IPS DF 4.7 (cell line): ENCODE measurements at regions not wholly inside any gene's neighbourhood (a gene's known extent, or its start where the extent isn't known, plus 50 kb on each side); places are given as distances from the start of the nearest gene placed in this dataset.

Experiments used
- DNase-seq: peaks from one replicate; pipeline ENCODE4 v3.0.0-alpha.2; 2013; ENCODE audit warnings: low spot score; ENCODE audit errors: extremely low read depth

- DNase-seq, result no peak
These were observed 1457.0 kb downstream of the BRD1 start for GRCh38 chr22:48370508-48371325.

- DNase-seq, result no peak
These were observed 1457.7 kb downstream of the BRD1 start for GRCh38 chr22:48369789-48370507.

GRCh38 chr22:48368975-48369525 is 1458.6 kb downstream of the BRD1 start:
- no peak for DNase-seq

GRCh38 chr22:48367731-48368130 is 1459.9 kb downstream of the BRD1 start:
- DNase-seq, result no peak

GRCh38 chr22:48366591-48366990 is 1461.1 kb downstream of the BRD1 start:
- DNase-seq, result no peak

- DNase-seq, result no peak
These were observed 1461.6 kb downstream of the BRD1 start for GRCh38 chr22:48366056-48366455.

- no peak for DNase-seq
These were observed 1462.3 kb downstream of the BRD1 start for GRCh38 chr22:48365386-48365785.

- no peak for DNase-seq
These were observed 1464.8 kb downstream of the BRD1 start for GRCh38 chr22:48362721-48363404.

GRCh38 chr22:48361099-48361639 is 1466.5 kb downstream of the BRD1 start:
- no peak for DNase-seq

- no peak for DNase-seq
These were observed 1468.1 kb downstream of the BRD1 start for GRCh38 chr22:48359613-48359965.

GRCh38 chr22:48358886-48359612 is 1468.6 kb downstream of the BRD1 start:
- DNase-seq, result no peak

- no peak for DNase-seq
These were observed 1469.7 kb downstream of the BRD1 start for GRCh38 chr22:48357961-48358360.

- no peak for DNase-seq
These were observed 1470.5 kb downstream of the BRD1 start for GRCh38 chr22:48357196-48357595.

GRCh38 chr22:48356731-48357130 is 1470.9 kb downstream of the BRD1 start:
- no peak for DNase-seq

GRCh38 chr22:48354096-48354495 is 1473.6 kb downstream of the BRD1 start:
- DNase-seq, result no peak

GRCh38 chr22:48353116-48353947 is 1474.3 kb downstream of the BRD1 start:
- no peak for DNase-seq

GRCh38 chr22:48352086-48352911 is 1475.4 kb downstream of the BRD1 start:
- DNase-seq, result no peak

- DNase-seq, result no peak
These were observed 1476.1 kb downstream of the BRD1 start for GRCh38 chr22:48351376-48352085.

GRCh38 chr22:48350456-48350855 is 1477.2 kb downstream of the BRD1 start:
- DNase-seq, result no peak
